HEK293 (cell line): ENCODE measurements at regions not wholly inside any gene's neighbourhood (a gene's known extent, or its start where the extent isn't known, plus 50 kb on each side); places are given as distances from the start of the nearest gene placed in this dataset.

Experiments
- CTCF ChIA-PET: fragments of 350-600 bp; formaldehyde crosslinking; extraction: SDS; loops from one replicate; lab custom pipeline; 2021; ENCODE audit warnings: antibody characterized with exemption; lab: Yijun Ruan, JAX
- POLR2A ChIA-PET: fragments of 300-600 bp; formaldehyde crosslinking; extraction: SDS; loops from one replicate; lab custom pipeline; 2020; ENCODE audit warnings: antibody characterized with exemption, inconsistent platforms; lab: Yijun Ruan, JAX
- H3K27ac ChIP-seq: fragments of 200-500 bp; sonication (Bioruptor generic); 2 replicates; pipeline ENCODE4 v1.5.1; 2014; ENCODE audit warnings: low read depth, low read length, control low read depth, inconsistent platforms; ENCODE audit errors: extremely low read depth
- H3K36me3 ChIP-seq, 2 experiments: fragments of 200-500 bp in 1 of 2; sonication (Bioruptor generic) in 1 of 2; 1 replicate in 1 of 2; 2 replicates in 1 of 2; pipeline ENCODE4 v1.5.1; 2014 to 2017; ENCODE audit warnings: inconsistent platforms in 2 of 2, low read length in 2 of 2; ENCODE audit not compliant: control insufficient read depth in 2 of 2, insufficient read depth in 1 of 2
- H3K4me1 ChIP-seq: fragments of 200-500 bp; sonication (Bioruptor generic); 2 replicates; pipeline ENCODE4 v1.5.1; 2014; ENCODE audit warnings: mild to moderate bottlenecking, low read length, inconsistent platforms; ENCODE audit not compliant: control insufficient read depth, insufficient read depth
- H3K4me3 ChIP-seq: 2 replicates; pipeline ENCODE4 v1.5.1; 2011; ENCODE audit warnings: low read depth, mild to moderate bottlenecking, control low read depth, low read length, moderate library complexity
- H3K9me3 ChIP-seq: fragments of 200-500 bp; sonication (Bioruptor generic); 2 replicates; pipeline ENCODE4 v1.5.1; 2014; ENCODE audit warnings: low read depth, low read length, inconsistent platforms; ENCODE audit not compliant: control insufficient read depth, insufficient read depth
- BCL6B ChIP-seq: fragments of 450-650 bp; formaldehyde crosslinking; IDR thresholded peaks from 2 replicates; pipeline ENCODE4 v1.5.1; 2017; ENCODE audit warnings: missing biosample characterization, missing genetic modification characterization
- FEZF1 ChIP-seq: fragments of 450-650 bp; formaldehyde crosslinking; IDR thresholded peaks from 2 replicates; pipeline ENCODE4 v1.5.1; 2016; ENCODE audit warnings: missing biosample characterization, missing genetic modification characterization
- GFI1B ChIP-seq: fragments of 450-650 bp; formaldehyde crosslinking; IDR thresholded peaks from 2 replicates; pipeline ENCODE4 v1.5.1; 2016; ENCODE audit warnings: missing biosample characterization, missing genetic modification characterization
- KLF9 ChIP-seq: fragments of 450-650 bp; formaldehyde crosslinking; IDR thresholded peaks from 2 replicates; pipeline ENCODE4 v1.5.1; 2016; ENCODE audit warnings: missing biosample characterization, missing genetic modification characterization, low read depth
- MYNN ChIP-seq: fragments of 450-650 bp; formaldehyde crosslinking; IDR thresholded peaks from 2 replicates; pipeline ENCODE4 v1.5.1; 2016; ENCODE audit warnings: missing biosample characterization, missing genetic modification characterization, borderline replicate concordance
- PATZ1 ChIP-seq: fragments of 450-650 bp; formaldehyde crosslinking; IDR thresholded peaks from 2 replicates; pipeline ENCODE4 v1.5.1; 2016; ENCODE audit warnings: missing biosample characterization, missing genetic modification characterization
- PRDM6 ChIP-seq: fragments of 450-650 bp; formaldehyde crosslinking; IDR thresholded peaks from 2 replicates; pipeline ENCODE4 v1.5.1; 2017; ENCODE audit warnings: missing biosample characterization, missing genetic modification characterization
- REPIN1 ChIP-seq: fragments of 450-650 bp; formaldehyde crosslinking; IDR thresholded peaks from 2 replicates; pipeline ENCODE4 v1.5.1; 2017; ENCODE audit warnings: missing biosample characterization, missing genetic modification characterization, low read depth
- ZBTB10 ChIP-seq: fragments of 450-650 bp; formaldehyde crosslinking; IDR thresholded peaks from 2 replicates; pipeline ENCODE4 v1.5.1; 2016; ENCODE audit warnings: missing biosample characterization, missing genetic modification characterization
- ZBTB44 ChIP-seq: fragments of 450-650 bp; IDR thresholded peaks from 2 replicates; pipeline ENCODE4 v1.5.1; 2018; ENCODE audit warnings: missing biosample characterization, mild to moderate bottlenecking, missing genetic modification characterization
- ZFP3 ChIP-seq: fragments of 450-650 bp; formaldehyde crosslinking; IDR thresholded peaks from 2 replicates; pipeline ENCODE4 v1.5.1; 2016; ENCODE audit warnings: low read depth, missing biosample characterization, missing genetic modification characterization
- ZFP41 ChIP-seq: fragments of 450-650 bp; formaldehyde crosslinking; IDR thresholded peaks from 2 replicates; pipeline ENCODE4 v1.5.1; 2016; ENCODE audit warnings: missing biosample characterization, missing genetic modification characterization, borderline replicate concordance
- ZNF112 ChIP-seq: fragments of 450-650 bp; formaldehyde crosslinking; IDR thresholded peaks from 2 replicates; pipeline ENCODE4 v1.5.0; 2017; ENCODE audit warnings: missing biosample characterization, missing genetic modification characterization
- ZNF114 ChIP-seq: fragments of 450-650 bp; formaldehyde crosslinking; IDR thresholded peaks from 2 replicates; pipeline ENCODE4 v1.5.0; 2017; ENCODE audit warnings: missing biosample characterization, missing genetic modification characterization
- ZNF138 ChIP-seq: fragments of 450-650 bp; formaldehyde crosslinking; IDR thresholded peaks from 2 replicates; pipeline ENCODE4 v1.5.1; 2016; ENCODE audit warnings: missing biosample characterization, missing genetic modification characterization, borderline replicate concordance
- ZNF2 ChIP-seq: fragments of 450-650 bp; formaldehyde crosslinking; IDR thresholded peaks from 2 replicates; pipeline ENCODE4 v1.5.1; 2016; ENCODE audit warnings: missing biosample characterization, missing genetic modification characterization
- ZNF214 ChIP-seq: fragments of 450-650 bp; formaldehyde crosslinking; IDR thresholded peaks from 2 replicates; pipeline ENCODE4 v1.5.1; 2017; ENCODE audit warnings: missing biosample characterization, mild to moderate bottlenecking, missing genetic modification characterization, borderline replicate concordance
- ZNF223 ChIP-seq: fragments of 450-650 bp; formaldehyde crosslinking; IDR thresholded peaks from 2 replicates; pipeline ENCODE4 v1.5.1; 2016; ENCODE audit warnings: missing biosample characterization, missing genetic modification characterization
- ZNF266 ChIP-seq: fragments of 450-650 bp; formaldehyde crosslinking; IDR thresholded peaks from 2 replicates; pipeline ENCODE4 v1.5.1; 2016; ENCODE audit warnings: missing biosample characterization, missing genetic modification characterization, low read depth
- ZNF302 ChIP-seq: fragments of 450-650 bp; formaldehyde crosslinking; IDR thresholded peaks from 2 replicates; pipeline ENCODE4 v1.5.1; 2016; ENCODE audit warnings: missing biosample characterization, missing genetic modification characterization, low read depth
- ZNF366 ChIP-seq: fragments of 450-650 bp; formaldehyde crosslinking; conservative IDR thresholded peaks from 2 replicates; pipeline ENCODE4 v1.5.1; 2016; ENCODE audit warnings: missing biosample characterization, missing genetic modification characterization
- ZNF571 ChIP-seq: fragments of 450-650 bp; formaldehyde crosslinking; IDR thresholded peaks from 2 replicates; pipeline ENCODE4 v1.5.0; 2017; ENCODE audit warnings: missing biosample characterization, missing genetic modification characterization
- ZNF629 ChIP-seq: fragments of 450-650 bp; formaldehyde crosslinking; IDR thresholded peaks from 2 replicates; pipeline ENCODE4 v1.5.1; 2017; ENCODE audit warnings: missing biosample characterization, missing genetic modification characterization
- ZNF660 ChIP-seq: fragments of 450-650 bp; IDR thresholded peaks from 2 replicates; pipeline ENCODE4 v1.5.1; 2018; ENCODE audit warnings: missing biosample characterization, mild to moderate bottlenecking, missing genetic modification characterization
- ZNF785 ChIP-seq: fragments of 450-650 bp; formaldehyde crosslinking; IDR thresholded peaks from 2 replicates; pipeline ENCODE4 v1.5.1; 2016; ENCODE audit warnings: missing biosample characterization, missing genetic modification characterization
- ZSCAN23 ChIP-seq: fragments of 450-650 bp; formaldehyde crosslinking; IDR thresholded peaks from 2 replicates; pipeline ENCODE4 v1.5.1; 2016; ENCODE audit warnings: missing biosample characterization, missing genetic modification characterization

GRCh38 chr15:61668444-61668843, 391.8 kb downstream of the VPS13C start:
- CTCF ChIA-PET = no interaction called here
- POLR2A ChIA-PET = no interaction called here
- TF ChIP-seq ZNF112 (tag by site-specific recombination) (no peak), REPIN1 (no peak), GFI1B (tag by site-specific recombination) (no peak), ZNF629 (tag by site-specific recombination) (no peak), ZFP3 (tag by site-specific recombination) (no peak), ZNF138 (no peak), ZNF2 (tag by site-specific recombination) (no peak), ZFP41 (tag by site-specific recombination) (no peak), KLF9 (tag by site-specific recombination) (no peak), ZNF571 (no peak), FEZF1 (no peak), ZNF302 (tag by site-specific recombination) (no peak), ZSCAN23 (no peak), ZNF660 (no peak)

GRCh38 chr15:61661791-61662190, 398.5 kb downstream of the VPS13C start:
- Histone ChIP-seq H3K9me3 (no peaks in the 10 kb centered on the region), H3K4me3 (no peak overlapping the region), H3K4me1 (no peaks in the 10 kb centered on the region), H3K36me3 (no peaks in the 10 kb centered on the region), H3K27ac (no peak overlapping the region)
- TF ChIP-seq ZNF223 (tag by site-specific recombination) (no peak), PATZ1 (tag by site-specific recombination) (no peak), ZNF366 (no peak), MYNN (tag by site-specific recombination) (no peak), BCL6B (tag by site-specific recombination) (no peak), ZNF214 (tag by site-specific recombination) (no peak)
- POLR2A ChIA-PET = no interaction called here
- CTCF ChIA-PET = no interaction called here

More at GRCh38 chr15:61668444-61668843, 391.8 kb downstream of the VPS13C start:
- no peaks in the 10 kb centered on the region for H3K9me3 ChIP-seq
- no peak overlapping the region for H3K27ac ChIP-seq
- no peaks in the 10 kb centered on the region for H3K36me3 ChIP-seq
- no peak overlapping the region for H3K4me3 ChIP-seq
- H3K4me1 ChIP-seq = no peaks in the 10 kb centered on the region

GRCh38 chr15:61660579-61660978, 399.7 kb downstream of the VPS13C start:
- Histone ChIP-seq H3K36me3 (no peaks in the 10 kb centered on the region), H3K9me3 (no peaks in the 10 kb centered on the region), H3K4me3 (no peak overlapping the region), H3K4me1 (no peaks in the 10 kb centered on the region), H3K27ac (no peak overlapping the region)
- POLR2A ChIA-PET = no interaction called here
- CTCF ChIA-PET = interaction anchor here (0.6 kb wide), 1 partner anchor 39 kb away, joined by 5 read pairs; no protein-coding TSS in a partner anchor
- TF ChIP-seq ZBTB44 = no peak
- no peak for TF ChIP-seq ZNF785 (tag by site-specific recombination)
- no peak for TF ChIP-seq ZNF114
- TF ChIP-seq ZBTB10 (tag by site-specific recombination) = no peak
- no peak for TF ChIP-seq PRDM6 (tag by site-specific recombination)
- no peak for TF ChIP-seq ZNF266
